DND-41 (cell line): ENCODE measurements at regions not wholly inside any gene's neighbourhood (a gene's known extent, or its start where the extent isn't known, plus 50 kb on each side); places are given as distances from the start of the nearest gene placed in this dataset.

Source experiments
- ATAC-seq: fragments of 200-7000 bp; cut with Tn5 transposase; 3 replicates; pipeline ENCODE4 v1.9.1; 2021; ENCODE audit warnings: low read depth; ENCODE audit not compliant: insufficient read depth
- DNase-seq: peaks from one replicate; pipeline ENCODE4 v3.0.0-alpha.2; 2020
- H2AFZ ChIP-seq: 2 replicates; pipeline ENCODE4 v1.6.0; 2012; ENCODE audit warnings: low read depth, low read length
- H3K27ac ChIP-seq: 2 replicates; pipeline ENCODE4 v1.5.1; 2012; ENCODE audit warnings: low read length, inconsistent platforms
- H3K27me3 ChIP-seq: fragments of 200-600 bp; sonication (generic); 2 replicates; pipeline ENCODE4 v1.6.0; 2012; ENCODE audit warnings: low read length, mild to moderate bottlenecking, inconsistent platforms; ENCODE audit not compliant: insufficient read depth, poor library complexity
- H3K36me3 ChIP-seq: 2 replicates; pipeline ENCODE4 v1.5.1; 2012; ENCODE audit warnings: low read length, inconsistent platforms; ENCODE audit not compliant: insufficient read depth
- H3K4me1 ChIP-seq: 2 replicates; pipeline ENCODE4 v1.5.1; 2012; ENCODE audit warnings: mild to moderate bottlenecking, low read length; ENCODE audit not compliant: insufficient read depth
- H3K4me2 ChIP-seq: 2 replicates; pipeline ENCODE4 v1.6.0; 2012; ENCODE audit warnings: mild to moderate bottlenecking, moderate library complexity, low read length, inconsistent platforms; ENCODE audit not compliant: insufficient read depth
- H3K4me3 ChIP-seq, 2 experiments: fragments of 200-600 bp in 1 of 2; shearing (Covaris generic) in 1 of 2; 2 replicates each; pipeline ENCODE4 v1.5.1; 2012 to 2016; ENCODE audit warnings: inconsistent platforms in 2 of 2, low read length in 2 of 2, mild to moderate bottlenecking in 2 of 2, low read depth in 1 of 2, moderate library complexity in 1 of 2
- H3K79me2 ChIP-seq: 2 replicates; pipeline ENCODE4 v1.6.0; 2012; ENCODE audit warnings: low read length, inconsistent platforms; ENCODE audit not compliant: insufficient read depth
- H3K9ac ChIP-seq: 2 replicates; pipeline ENCODE4 v1.6.0; 2012; ENCODE audit warnings: low read depth, mild to moderate bottlenecking, inconsistent platforms, low read length, moderate library complexity
- H3K9me3 ChIP-seq: 2 replicates; pipeline ENCODE4 v1.5.1; 2012; ENCODE audit warnings: low read length, moderate library complexity, mild to moderate bottlenecking, inconsistent platforms; ENCODE audit not compliant: insufficient read depth, severe bottlenecking
- H4K20me1 ChIP-seq: 2 replicates; pipeline ENCODE4 v1.6.0; 2012; ENCODE audit warnings: low read length; ENCODE audit not compliant: insufficient read depth
- CTCF ChIP-seq: IDR thresholded peaks from 2 replicates; pipeline ENCODE4 v1.5.1; 2012; ENCODE audit warnings: borderline replicate concordance, low read length, moderate library complexity, mild to moderate bottlenecking; ENCODE audit not compliant: poor library complexity, severe bottlenecking; ENCODE audit errors: extremely low read depth
- EZH2 ChIP-seq: IDR thresholded peaks from 3 replicates; pipeline ENCODE4 v1.6.1; 2012; ENCODE audit warnings: borderline replicate concordance, low read depth, mild to moderate bottlenecking, moderate library complexity, low read length, inconsistent platforms; ENCODE audit not compliant: severe bottlenecking

GRCh38 chr2:136062066-136062837 lies 55.7 kb downstream of the CXCR4 start:
- Histone ChIP-seq H3K4me2 (no peak overlapping the region), H3K27me3 (no peaks in the 10 kb centered on the region), H3K9ac (no peak overlapping the region), H3K9me3 (no peaks in the 10 kb centered on the region), H3K4me3 (no peak overlapping the region), H3K27ac (no peak overlapping the region), H3K4me1 (peaks cover 17% of the 10 kb centered on the region), H3K79me2 (no peaks in the 10 kb centered on the region), H3K36me3 (no peaks in the 10 kb centered on the region), H4K20me1 (no peaks in the 10 kb centered on the region), H2AFZ (no peak overlapping the region)
- ATAC-seq (no peak), DNase-seq (no peak)
- no peak for TF ChIP-seq EZH2
- TF ChIP-seq CTCF, result no peak

GRCh38 chr2:136060416-136060815 lies 57.5 kb downstream of the CXCR4 start:
- Histone ChIP-seq H3K79me2 (no peaks in the 10 kb centered on the region), H3K9me3 (no peaks in the 10 kb centered on the region), H3K36me3 (no peaks in the 10 kb centered on the region), H2AFZ (no peak overlapping the region), H3K4me2 (no peak overlapping the region), H4K20me1 (no peaks in the 10 kb centered on the region), H3K4me3 (no peak overlapping the region), H3K4me1 (peaks cover 6% of the 10 kb centered on the region), H3K9ac (no peak overlapping the region), H3K27me3 (no peaks in the 10 kb centered on the region), H3K27ac (no peak overlapping the region)
- no peak for TF ChIP-seq CTCF
- no peak for TF ChIP-seq EZH2
- ATAC-seq (no peak), DNase-seq (no peak)

DNA sequence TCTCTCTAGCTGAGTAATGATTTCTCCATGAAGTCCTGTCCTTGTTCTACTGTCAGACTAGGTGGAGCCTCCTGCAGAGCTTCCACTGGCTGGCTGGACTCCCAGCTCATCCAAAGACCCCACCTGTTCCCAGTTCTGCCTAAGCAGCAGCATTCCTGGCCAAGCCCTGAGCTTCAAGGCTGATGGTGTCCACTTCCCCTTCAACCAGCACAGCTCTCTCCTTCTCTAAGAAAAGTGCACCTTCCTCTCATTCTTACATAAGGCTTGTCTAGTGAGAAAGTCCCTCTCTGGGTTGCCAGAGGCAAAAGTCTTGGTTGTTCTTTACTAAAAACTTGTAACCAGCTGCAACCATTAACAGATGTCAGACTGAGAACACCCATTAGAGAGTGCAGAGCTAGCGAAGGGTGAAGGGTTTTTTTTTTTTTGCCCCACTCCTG lies 58.9 kb downstream of the CXCR4 start:
- Histone ChIP-seq H3K9ac (no peak overlapping the region), H3K27me3 (no peaks in the 10 kb centered on the region), H2AFZ (no peak overlapping the region), H3K4me3 (no peak overlapping the region), H3K4me2 (no peak overlapping the region), H3K36me3 (no peaks in the 10 kb centered on the region), H4K20me1 (no peaks in the 10 kb centered on the region), H3K9me3 (no peaks in the 10 kb centered on the region), H3K4me1 (no peaks in the 10 kb centered on the region), H3K27ac (no peak overlapping the region), H3K79me2 (no peaks in the 10 kb centered on the region)
- DNase-seq, result no peak
- TF ChIP-seq EZH2, result no peak
- ATAC-seq, result no peak

DNA sequence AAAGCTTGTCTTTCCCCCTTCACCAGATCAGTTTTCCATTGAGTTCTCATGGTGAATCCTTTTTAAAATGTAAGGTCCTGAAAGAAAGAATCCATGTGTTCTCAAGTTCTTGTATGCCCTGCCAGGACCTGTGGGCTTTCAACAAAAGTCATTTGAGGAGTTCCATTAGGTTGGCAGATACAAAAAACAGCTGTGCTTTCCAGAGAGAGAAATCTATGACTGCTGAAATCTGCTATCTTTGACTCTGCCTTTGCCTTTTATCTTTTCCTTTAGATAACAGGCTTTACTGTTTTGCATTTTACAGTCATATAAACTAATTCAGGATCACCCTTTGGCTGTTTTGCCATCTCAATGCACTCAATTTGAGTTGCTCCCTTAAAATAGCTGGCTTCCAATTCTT lies 59.7 kb downstream of the CXCR4 start:
- no peak overlapping the region for H3K9ac ChIP-seq

More for the DNA sequence above, 59.7 kb downstream of the CXCR4 start:
- ATAC-seq (no peak), DNase-seq (no peak)
- no peak for TF ChIP-seq EZH2
- TF ChIP-seq CTCF, result no peak
- Histone ChIP-seq H3K36me3 (no peaks in the 10 kb centered on the region), H3K9me3 (no peaks in the 10 kb centered on the region), H4K20me1 (no peaks in the 10 kb centered on the region), H2AFZ (no peak overlapping the region), H3K79me2 (no peaks in the 10 kb centered on the region), H3K4me2 (no peak overlapping the region), H3K4me1 (no peaks in the 10 kb centered on the region), H3K27me3 (no peaks in the 10 kb centered on the region), H3K4me3 (no peak overlapping the region), H3K27ac (no peak overlapping the region)
